GM19397 (cell line): ENCODE measurements at regions not wholly inside any gene's neighbourhood (a gene's known extent, or its start where the extent isn't known, plus 50 kb on each side); places are given as distances from the start of the nearest gene placed in this dataset.

Source experiments
- ATAC-seq: cut with Tn5 transposase; IDR thresholded peaks from one replicate; pipeline ENCODE4 v1.9.1; 2021; ENCODE audit warnings: mild to moderate bottlenecking, moderate library complexity; ENCODE audit not compliant: unreplicated experiment

DNA sequence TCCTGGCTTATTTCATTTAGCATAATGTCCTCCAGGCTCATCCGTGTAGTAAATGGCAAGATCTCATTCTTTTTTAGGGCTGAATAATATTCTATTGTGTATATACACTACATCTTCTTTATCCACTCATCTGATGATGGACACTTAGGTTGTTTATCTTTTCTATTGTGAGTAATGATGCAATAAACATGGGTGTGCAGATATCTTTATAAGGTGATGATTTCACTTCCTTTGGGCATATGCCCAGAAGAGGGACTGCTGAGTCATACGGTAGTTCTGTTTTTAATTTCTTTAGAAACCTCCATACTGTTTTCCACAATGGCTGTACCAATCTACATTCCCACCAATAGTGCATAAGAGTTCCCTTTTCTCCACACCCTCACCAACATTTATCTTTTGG, 317.6 kb upstream of the CNKSR2 start:
- no peak for ATAC-seq

DNA sequence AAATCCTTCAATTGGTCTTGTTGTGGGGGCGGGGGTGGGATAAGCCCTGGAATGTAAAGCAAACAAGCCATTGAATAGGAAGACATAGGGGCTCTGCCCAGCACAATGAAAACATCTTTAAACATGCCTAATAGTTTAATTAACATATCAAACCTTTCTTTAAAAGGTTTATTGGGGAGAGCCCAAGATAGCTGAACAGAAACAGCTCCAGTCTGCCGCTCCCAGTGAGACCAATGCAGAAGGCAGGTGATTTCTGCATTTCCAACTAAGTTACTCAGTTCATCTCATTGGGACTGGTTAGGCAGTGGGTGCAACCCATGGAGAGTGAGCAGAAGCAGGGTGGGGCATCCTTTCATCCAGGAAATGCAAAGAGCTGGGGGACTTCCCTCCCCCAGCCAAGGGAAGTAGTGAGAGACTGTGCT, 327.2 kb upstream of the CNKSR2 start:
- no peak for ATAC-seq

- ATAC-seq = no peak
These were observed 359.9 kb upstream of the CNKSR2 start for GRCh38 chrX:21014326-21014725.

GRCh38 chrX:21004835-21005234, 369.4 kb upstream of the CNKSR2 start:
- no peak for ATAC-seq

GRCh38 chrX:20995829-20996228, 378.4 kb upstream of the CNKSR2 start:
- no peak for ATAC-seq

GRCh38 chrX:20989361-20989760, 384.9 kb upstream of the CNKSR2 start:
- no peak for ATAC-seq

DNA sequence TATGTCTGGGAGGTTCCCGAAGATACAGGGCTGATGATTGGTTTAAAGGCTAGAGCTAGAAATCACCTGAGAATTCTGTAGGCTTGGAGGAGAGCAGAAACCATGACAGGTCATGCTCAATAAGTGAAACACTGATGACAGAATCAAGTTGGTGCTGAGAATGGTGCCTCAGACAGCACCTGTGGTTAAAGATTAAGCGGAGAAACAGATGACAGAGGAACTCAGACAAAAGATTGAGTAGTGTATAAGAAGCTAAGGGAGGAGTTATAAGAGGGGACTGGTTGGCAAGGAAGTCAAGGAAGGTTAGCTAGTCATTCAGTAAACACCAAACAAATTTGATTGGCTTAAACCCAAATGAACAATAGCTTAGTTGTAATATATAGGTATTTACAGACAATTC, 385.4 kb upstream of the CNKSR2 start:
- ATAC-seq = no peak

DNA sequence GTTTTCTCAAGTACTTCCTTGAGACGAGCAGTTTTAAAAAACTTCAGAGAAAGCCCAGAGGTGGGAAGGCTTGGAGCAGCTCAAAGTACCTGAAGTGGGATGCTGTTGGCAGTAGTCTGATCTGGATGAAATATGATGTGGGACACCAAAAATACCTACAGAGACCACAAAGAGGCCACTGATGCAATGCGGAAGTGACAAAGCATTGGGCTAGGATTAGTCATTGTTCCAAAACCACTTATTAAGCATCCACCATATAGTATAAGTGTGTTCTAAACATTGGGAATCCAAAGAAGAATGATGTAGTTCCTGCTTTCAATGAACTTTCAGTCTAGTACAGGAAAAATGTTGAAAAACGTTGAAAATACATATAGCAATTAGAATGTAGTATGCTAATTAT, 386.1 kb upstream of the CNKSR2 start:
- ATAC-seq = no peak

GRCh38 chrX:20980426-20980825, 393.8 kb upstream of the CNKSR2 start:
- ATAC-seq = no peak

GRCh38 chrX:20974326-20974725, 399.9 kb upstream of the CNKSR2 start:
- no peak for ATAC-seq

- ATAC-seq = no peak
These were observed 401.2 kb upstream of the CNKSR2 start for GRCh38 chrX:20973038-20973437.

- ATAC-seq = no peak
These were observed 403.0 kb upstream of the CNKSR2 start for GRCh38 chrX:20971250-20971649.

DNA sequence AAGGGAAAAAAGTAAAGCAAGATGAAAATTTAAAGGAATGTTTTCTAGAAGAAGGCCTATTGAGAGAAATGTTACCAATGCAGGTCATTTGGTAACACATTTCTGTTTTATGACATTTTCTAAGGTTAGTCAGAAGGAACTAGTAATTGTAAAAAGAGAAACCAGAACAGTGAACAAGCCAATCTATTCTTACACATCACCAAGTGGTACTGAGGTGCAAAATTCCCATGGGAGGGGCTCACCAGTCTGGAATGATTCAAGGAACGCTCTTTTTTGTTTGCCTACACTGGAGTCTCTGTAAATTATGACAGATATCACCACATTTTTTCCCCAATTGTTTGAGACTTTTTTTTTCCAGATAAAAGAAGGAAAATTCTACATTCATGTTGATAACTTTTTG, 404.7 kb upstream of the CNKSR2 start:
- ATAC-seq = no peak

GRCh38 chrX:20968996-20969395, 405.2 kb upstream of the CNKSR2 start:
- ATAC-seq = no peak

GRCh38 chrX:20967725-20968124, 406.5 kb upstream of the CNKSR2 start:
- ATAC-seq = no peak

DNA sequence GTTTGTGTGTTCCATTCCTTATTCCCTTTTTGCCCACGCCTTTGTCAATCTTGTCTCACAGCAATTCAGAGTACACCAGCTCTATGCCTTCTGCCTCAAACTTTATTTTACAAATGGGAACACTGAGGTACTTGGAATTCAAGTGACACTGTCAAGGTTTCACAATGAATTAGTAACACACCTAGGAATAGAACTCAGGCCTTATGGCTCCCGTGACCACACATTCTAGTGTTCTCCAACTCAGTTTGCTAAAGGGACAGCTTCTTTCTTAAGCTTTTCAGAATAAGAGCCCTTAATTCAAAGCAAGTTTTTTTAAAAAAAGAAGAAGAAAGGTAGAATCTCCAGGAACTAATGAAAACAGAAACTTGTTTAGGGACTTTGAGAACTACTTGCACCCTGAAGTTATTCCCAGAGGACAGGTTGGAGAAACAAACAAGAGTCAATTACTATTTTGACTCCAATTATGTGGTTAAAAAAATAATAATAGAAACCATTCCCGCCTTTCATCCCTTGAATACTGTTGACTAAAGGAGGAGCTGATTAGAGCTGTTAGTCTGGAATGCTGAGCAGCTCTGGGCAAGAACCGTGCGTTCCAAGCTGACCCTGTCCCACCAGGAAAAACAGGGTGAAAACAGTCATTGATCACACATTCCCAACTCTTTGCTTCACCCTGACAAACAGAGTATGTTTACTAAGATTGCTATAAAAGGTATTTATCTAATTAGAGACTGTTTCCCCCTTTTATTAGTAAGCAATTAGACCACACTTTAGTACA, 408.8 kb upstream of the CNKSR2 start:
- ATAC-seq = no peak

DNA sequence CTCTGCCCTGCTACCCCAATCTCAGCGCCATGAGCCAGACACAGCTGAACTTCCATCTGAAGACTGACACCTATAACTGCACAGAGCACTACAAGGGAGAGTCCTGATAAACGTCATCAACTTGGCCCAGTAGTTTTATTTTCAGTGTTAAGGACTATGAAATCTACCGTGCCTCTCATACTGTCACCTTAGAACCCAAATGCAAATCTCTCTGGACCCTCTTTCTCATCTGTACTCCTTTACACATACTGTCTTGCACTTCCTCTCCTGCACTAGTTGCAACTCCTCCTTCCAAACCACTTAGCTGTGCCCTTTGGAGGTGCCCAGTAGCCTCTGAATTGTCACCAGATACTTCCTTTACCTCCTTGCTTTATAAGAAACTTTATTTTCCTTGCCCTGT, 420.2 kb upstream of the CNKSR2 start:
- no peak for ATAC-seq

DNA sequence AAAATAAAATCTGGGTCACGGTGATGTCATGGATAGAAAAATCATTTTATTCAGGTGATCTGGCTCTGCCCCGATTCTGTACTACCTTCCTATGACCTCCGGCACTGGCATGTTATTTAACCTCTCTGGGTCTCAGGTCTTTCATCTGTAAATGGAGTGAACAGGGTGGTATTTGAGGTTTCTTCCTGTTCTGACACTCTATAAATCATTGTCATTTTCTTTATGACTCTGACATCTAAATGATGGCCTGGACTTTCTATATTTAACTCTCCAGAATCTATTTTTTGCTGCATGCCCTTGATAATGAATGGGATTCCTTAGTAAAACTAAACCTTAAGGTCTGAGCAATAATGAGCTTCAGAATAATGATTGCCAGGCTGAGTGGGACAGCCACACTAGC, 422.0 kb upstream of the CNKSR2 start:
- no peak for ATAC-seq

GRCh38 chrX:20951016-20951810, 423.0 kb upstream of the CNKSR2 start:
- ATAC-seq = no peak

- no peak for ATAC-seq
These were observed 426.8 kb upstream of the CNKSR2 start for GRCh38 chrX:20947411-20947912.

DNA sequence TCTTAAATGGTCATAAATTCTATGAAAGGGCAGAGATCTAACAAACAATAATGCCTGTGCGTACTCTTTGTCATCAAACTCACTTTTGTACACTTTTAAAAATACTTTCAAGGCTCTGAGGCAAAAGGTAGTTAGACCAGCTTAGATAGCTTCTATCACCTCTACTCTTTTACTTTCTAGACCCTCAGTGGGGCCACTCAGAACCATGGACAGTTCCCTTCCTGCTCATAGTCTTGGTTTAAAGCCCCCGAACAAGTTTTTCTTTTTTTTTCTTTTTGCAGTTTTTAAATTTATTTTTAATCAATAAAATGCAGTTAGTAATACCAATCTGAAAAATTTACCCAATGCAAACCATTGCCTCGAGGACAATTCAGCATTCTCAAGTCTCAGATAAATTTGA, 460.5 kb upstream of the CNKSR2 start:
- no peak for ATAC-seq

GRCh38 chrX:20906571-20906970, 467.6 kb upstream of the CNKSR2 start:
- ATAC-seq = no peak
